SK-N-SH treated with all-trans-retinoic acid at 6 μM for 48 hours (cell line): ENCODE measurements at regions not wholly inside any gene's neighbourhood (a gene's known extent, or its start where the extent isn't known, plus 50 kb on each side); places are given as distances from the start of the nearest gene placed in this dataset.

Source experiments
- ATAC-seq: fragments of 200-7000 bp; cut with Tn5 transposase; 3 replicates; pipeline ENCODE4 v1.9.1; 2020; ENCODE audit warnings: mild to moderate bottlenecking, moderate library complexity
- ARNTL ChIP-seq: fragments of 450-650 bp; formaldehyde crosslinking; IDR thresholded peaks from 2 replicates; pipeline ENCODE4 v1.5.0; 2020; ENCODE audit warnings: low read depth, mild to moderate bottlenecking, moderate library complexity, borderline replicate concordance
- BACH2 ChIP-seq: fragments of 250-450 bp; sonication (Bioruptor Pico); IDR thresholded peaks from 2 replicates; pipeline ENCODE4 v1.9.0; 2021; ENCODE audit warnings: mild to moderate bottlenecking, borderline replicate concordance
- CSDC2 ChIP-seq: fragments of 250-450 bp; sonication (Bioruptor Pico); IDR thresholded peaks from 2 replicates; pipeline ENCODE4 v1.5.0; 2020; ENCODE audit warnings: mild to moderate bottlenecking, moderate library complexity
- ESRRG ChIP-seq: fragments of 250-450 bp; sonication (Bioruptor Pico); IDR thresholded peaks from 2 replicates; pipeline ENCODE4 v1.6.1; 2021; ENCODE audit warnings: mild to moderate bottlenecking
- GLIS3 ChIP-seq: fragments of 250-450 bp; sonication (Bioruptor Pico); IDR thresholded peaks from 2 replicates; pipeline ENCODE4 v1.5.0; 2020; ENCODE audit warnings: mild to moderate bottlenecking, moderate library complexity
- ISL1 ChIP-seq: fragments of 250-450 bp; sonication (Bioruptor Pico); IDR thresholded peaks from 2 replicates; pipeline ENCODE4 v2.1.2; 2022; ENCODE audit warnings: mild to moderate bottlenecking, moderate library complexity
- OSR1 ChIP-seq: fragments of 250-450 bp; sonication (Bioruptor Pico); IDR thresholded peaks from 2 replicates; pipeline ENCODE4 v1.8.0; 2022; ENCODE audit warnings: moderate library complexity, mild to moderate bottlenecking, inconsistent platforms
- POU6F1 ChIP-seq: fragments of 250-450 bp; sonication (Bioruptor Pico); IDR thresholded peaks from 2 replicates; pipeline ENCODE4 v1.8.0; 2021; ENCODE audit warnings: low read depth, mild to moderate bottlenecking, moderate library complexity, borderline replicate concordance
- PPARA ChIP-seq: fragments of 250-450 bp; sonication (Bioruptor Pico); IDR thresholded peaks from 2 replicates; pipeline ENCODE4 v1.5.0; 2020; ENCODE audit warnings: mild to moderate bottlenecking, borderline replicate concordance
- RARB ChIP-seq: fragments of 250-450 bp; sonication (Bioruptor Pico); IDR thresholded peaks from 2 replicates; pipeline ENCODE4 v1.8.0; 2021; ENCODE audit warnings: mild to moderate bottlenecking, moderate library complexity
- SNAI2 ChIP-seq: fragments of 250-450 bp; sonication (Bioruptor Pico); IDR thresholded peaks from 2 replicates; pipeline ENCODE4 v1.5.0; 2020; ENCODE audit warnings: mild to moderate bottlenecking, moderate library complexity
- TCF4 ChIP-seq: fragments of 250-450 bp; sonication (Bioruptor Pico); IDR thresholded peaks from 2 replicates; pipeline ENCODE4 v1.8.0; 2021; ENCODE audit warnings: mild to moderate bottlenecking, moderate library complexity, borderline replicate concordance
- TOX ChIP-seq: fragments of 250-450 bp; sonication (Bioruptor Pico); IDR thresholded peaks from 2 replicates; pipeline ENCODE4 v1.8.0; 2021; ENCODE audit warnings: mild to moderate bottlenecking, moderate library complexity, borderline replicate concordance
- ZC3H10 ChIP-seq: fragments of 250-450 bp; sonication (Bioruptor Pico); IDR thresholded peaks from 2 replicates; pipeline ENCODE4 v1.5.1; 2021; ENCODE audit warnings: mild to moderate bottlenecking, moderate library complexity
- ZFP3 ChIP-seq: fragments of 250-450 bp; sonication (Bioruptor Pico); IDR thresholded peaks from 2 replicates; pipeline ENCODE4 v1.5.0; 2020; ENCODE audit warnings: mild to moderate bottlenecking, moderate library complexity
- ZNF565 ChIP-seq: fragments of 450-650 bp; formaldehyde crosslinking; conservative IDR thresholded peaks from 2 replicates; pipeline ENCODE4 v1.5.0; 2020; ENCODE audit warnings: low read depth, mild to moderate bottlenecking, moderate library complexity
- ZNF70 ChIP-seq: fragments of 450-650 bp; formaldehyde crosslinking; IDR thresholded peaks from 2 replicates; pipeline ENCODE4 v1.5.0; 2020; ENCODE audit warnings: mild to moderate bottlenecking, moderate library complexity
- ZNF8 ChIP-seq: fragments of 450-650 bp; formaldehyde crosslinking; IDR thresholded peaks from 2 replicates; pipeline ENCODE4 v1.5.0; 2020; ENCODE audit warnings: mild to moderate bottlenecking, moderate library complexity
- TF ChIP-seq, protein P1 (sequence below): fragments of 250-450 bp; sonication (Bioruptor Pico); IDR thresholded peaks from 2 replicates; pipeline ENCODE4 v1.5.1; 2021; ENCODE audit warnings: mild to moderate bottlenecking, moderate library complexity
- TF ChIP-seq, protein P2 (sequence below): fragments of 250-450 bp; sonication (Bioruptor Pico); IDR thresholded peaks from 2 replicates; pipeline ENCODE4 v1.5.0; 2020; ENCODE audit warnings: mild to moderate bottlenecking, moderate library complexity
- TF ChIP-seq, protein P3 (sequence below): fragments of 250-450 bp; sonication (Bioruptor Pico); IDR thresholded peaks from 2 replicates; pipeline ENCODE4 v1.8.0; 2020; ENCODE audit warnings: mild to moderate bottlenecking, moderate library complexity, borderline replicate concordance

DNA sequence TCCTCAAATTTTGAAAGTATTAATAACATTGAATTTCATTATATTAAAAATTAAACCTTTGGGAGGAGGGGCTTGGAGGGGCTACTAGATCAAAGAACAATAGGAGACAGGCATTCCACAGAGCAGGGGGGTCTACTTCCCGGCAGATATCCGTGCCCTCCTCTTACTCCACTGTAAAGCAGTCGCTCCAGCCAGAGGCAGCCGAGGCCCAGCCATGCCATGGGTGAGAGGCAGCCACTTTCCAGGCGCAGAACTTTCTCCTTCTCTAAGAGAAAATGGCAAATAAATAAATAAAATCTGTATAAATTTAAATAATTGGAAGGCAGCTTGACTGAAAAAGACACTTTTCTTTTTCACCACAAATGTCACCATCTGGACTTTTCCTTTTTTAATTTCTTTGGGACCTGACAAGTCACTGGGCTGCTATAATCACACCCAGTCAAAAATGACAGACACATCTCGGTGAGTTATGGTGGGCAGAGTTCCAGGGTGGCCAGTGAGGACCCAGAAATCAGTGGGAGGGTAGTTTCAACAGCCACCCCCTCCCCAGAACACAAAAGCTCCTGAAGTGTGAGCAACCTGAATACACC lies 302.2 kb upstream of the SMARCA2 start (continued):
- TF ChIP-seq, protein P1, sequence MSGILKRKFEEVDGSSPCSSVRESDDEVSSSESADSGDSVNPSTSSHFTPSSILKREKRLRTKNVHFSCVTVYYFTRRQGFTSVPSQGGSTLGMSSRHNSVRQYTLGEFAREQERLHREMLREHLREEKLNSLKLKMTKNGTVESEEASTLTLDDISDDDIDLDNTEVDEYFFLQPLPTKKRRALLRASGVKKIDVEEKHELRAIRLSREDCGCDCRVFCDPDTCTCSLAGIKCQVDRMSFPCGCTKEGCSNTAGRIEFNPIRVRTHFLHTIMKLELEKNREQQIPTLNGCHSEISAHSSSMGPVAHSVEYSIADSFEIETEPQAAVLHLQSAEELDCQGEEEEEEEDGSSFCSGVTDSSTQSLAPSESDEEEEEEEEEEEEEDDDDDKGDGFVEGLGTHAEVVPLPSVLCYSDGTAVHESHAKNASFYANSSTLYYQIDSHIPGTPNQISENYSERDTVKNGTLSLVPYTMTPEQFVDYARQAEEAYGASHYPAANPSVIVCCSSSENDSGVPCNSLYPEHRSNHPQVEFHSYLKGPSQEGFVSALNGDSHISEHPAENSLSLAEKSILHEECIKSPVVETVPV (CRISPR knock-in tag): no peak
- TF ChIP-seq ISL1 (CRISPR knock-in tag) (no peak), TOX (CRISPR knock-in tag) (no peak), ZNF8 (CRISPR knock-in tag) (no peak), POU6F1 (no peak)

DNA sequence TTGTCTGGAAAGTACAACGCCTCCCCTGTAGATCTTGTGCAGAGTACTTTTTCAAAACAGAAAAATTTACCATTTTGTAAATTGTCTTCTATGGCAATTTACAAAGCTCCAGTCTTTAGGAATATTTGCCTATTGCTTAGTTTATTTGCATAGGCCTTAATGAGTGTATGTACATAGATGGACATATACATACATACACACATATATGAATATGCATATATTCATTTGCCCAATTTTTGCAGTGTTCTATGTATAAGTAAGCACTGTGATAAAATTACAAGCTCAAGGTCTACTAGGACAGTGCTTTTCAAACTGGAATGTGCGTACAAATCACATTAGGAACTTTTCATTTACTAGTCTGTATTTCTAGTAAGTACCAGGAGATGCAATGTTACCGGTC lies 301.3 kb upstream of the SMARCA2 start:
- ATAC-seq: no peak
- no peak for TF ChIP-seq ARNTL (CRISPR knock-in tag)
- TF ChIP-seq, protein P2, sequence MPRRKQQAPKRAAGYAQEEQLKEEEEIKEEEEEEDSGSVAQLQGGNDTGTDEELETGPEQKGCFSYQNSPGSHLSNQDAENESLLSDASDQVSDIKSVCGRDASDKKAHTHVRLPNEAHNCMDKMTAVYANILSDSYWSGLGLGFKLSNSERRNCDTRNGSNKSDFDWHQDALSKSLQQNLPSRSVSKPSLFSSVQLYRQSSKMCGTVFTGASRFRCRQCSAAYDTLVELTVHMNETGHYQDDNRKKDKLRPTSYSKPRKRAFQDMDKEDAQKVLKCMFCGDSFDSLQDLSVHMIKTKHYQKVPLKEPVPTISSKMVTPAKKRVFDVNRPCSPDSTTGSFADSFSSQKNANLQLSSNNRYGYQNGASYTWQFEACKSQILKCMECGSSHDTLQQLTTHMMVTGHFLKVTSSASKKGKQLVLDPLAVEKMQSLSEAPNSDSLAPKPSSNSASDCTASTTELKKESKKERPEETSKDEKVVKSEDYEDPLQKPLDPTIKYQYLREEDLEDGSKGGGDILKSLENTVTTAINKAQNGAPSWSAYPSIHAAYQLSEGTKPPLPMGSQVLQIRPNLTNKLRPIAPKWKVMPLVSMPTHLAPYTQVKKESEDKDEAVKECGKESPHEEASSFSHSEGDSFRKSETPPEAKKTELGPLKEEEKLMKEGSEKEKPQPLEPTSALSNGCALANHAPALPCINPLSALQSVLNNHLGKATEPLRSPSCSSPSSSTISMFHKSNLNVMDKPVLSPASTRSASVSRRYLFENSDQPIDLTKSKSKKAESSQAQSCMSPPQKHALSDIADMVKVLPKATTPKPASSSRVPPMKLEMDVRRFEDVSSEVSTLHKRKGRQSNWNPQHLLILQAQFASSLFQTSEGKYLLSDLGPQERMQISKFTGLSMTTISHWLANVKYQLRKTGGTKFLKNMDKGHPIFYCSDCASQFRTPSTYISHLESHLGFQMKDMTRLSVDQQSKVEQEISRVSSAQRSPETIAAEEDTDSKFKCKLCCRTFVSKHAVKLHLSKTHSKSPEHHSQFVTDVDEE: no peak
- no peak for TF ChIP-seq SNAI2
- TF ChIP-seq PPARA (CRISPR knock-in tag): no peak

GRCh38 chr9:1717882-1718281 lies 297.3 kb upstream of the SMARCA2 start:
- TF ChIP-seq CSDC2 (no peak), ESRRG (CRISPR knock-in tag) (no peak), OSR1 (no peak), BACH2 (no peak), POU6F1 (no peak), RARB (CRISPR knock-in tag) (no peak), ISL1 (CRISPR knock-in tag) (no peak), ZNF565 (no peak), ZC3H10 (CRISPR knock-in tag) (no peak), ZNF8 (CRISPR knock-in tag) (no peak), TOX (CRISPR knock-in tag) (no peak), ARNTL (CRISPR knock-in tag) (no peak), ZFP3 (CRISPR knock-in tag) (no peak), GLIS3 (CRISPR knock-in tag) (no peak), ZNF70 (CRISPR knock-in tag) (no peak), TCF4 (CRISPR knock-in tag) (no peak)
- TF ChIP-seq, protein P3, sequence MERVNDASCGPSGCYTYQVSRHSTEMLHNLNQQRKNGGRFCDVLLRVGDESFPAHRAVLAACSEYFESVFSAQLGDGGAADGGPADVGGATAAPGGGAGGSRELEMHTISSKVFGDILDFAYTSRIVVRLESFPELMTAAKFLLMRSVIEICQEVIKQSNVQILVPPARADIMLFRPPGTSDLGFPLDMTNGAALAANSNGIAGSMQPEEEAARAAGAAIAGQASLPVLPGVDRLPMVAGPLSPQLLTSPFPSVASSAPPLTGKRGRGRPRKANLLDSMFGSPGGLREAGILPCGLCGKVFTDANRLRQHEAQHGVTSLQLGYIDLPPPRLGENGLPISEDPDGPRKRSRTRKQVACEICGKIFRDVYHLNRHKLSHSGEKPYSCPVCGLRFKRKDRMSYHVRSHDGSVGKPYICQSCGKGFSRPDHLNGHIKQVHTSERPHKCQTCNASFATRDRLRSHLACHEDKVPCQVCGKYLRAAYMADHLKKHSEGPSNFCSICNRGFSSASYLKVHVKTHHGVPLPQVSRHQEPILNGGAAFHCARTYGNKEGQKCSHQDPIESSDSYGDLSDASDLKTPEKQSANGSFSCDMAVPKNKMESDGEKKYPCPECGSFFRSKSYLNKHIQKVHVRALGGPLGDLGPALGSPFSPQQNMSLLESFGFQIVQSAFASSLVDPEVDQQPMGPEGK (CRISPR knock-in tag): no peak
- TF ChIP-seq, protein P1 (CRISPR knock-in tag): no peak
- TF ChIP-seq, protein P2: no peak
- ATAC-seq: no peak
